ENCODE measurements at regions not wholly inside any gene's neighbourhood (a gene's known extent, or its start where the extent isn't known, plus 50 kb on each side); places are given as distances from the start of the nearest gene placed in this dataset.
A peak's percentile ranks its signal among the peaks of the same experiment; 100 is the strongest.

- no peak overlapping the region for H3K4me3 Mint-ChIP-seq
- TF ChIP-seq CTCF (IDR thresholded peaks at IDR 0.05; ENCODE audit: unreplicated experiment in 3 of 3), result no peak
- peaks cover 12% of the 10 kb centered on the region for H3K4me1 Mint-ChIP-seq
- H3K27me3 Mint-ChIP-seq (ENCODE audit: low read depth), result no peaks in the 10 kb centered on the region
- H3K27ac Mint-ChIP-seq, result peak overlapping the region in 2 of 3 experiments; percentile 10 to 23
- H3K36me3 Mint-ChIP-seq (ENCODE audit: low read depth), result no peaks in the 10 kb centered on the region
- H3K9me3 Mint-ChIP-seq, result peaks cover 31% of the 10 kb centered on the region
Observed at GRCh38 chr12:28610401-28611114, 420.3 kb downstream of the CCDC91 start.

GRCh38 chr12:28611115-28611435, 420.8 kb downstream of the CCDC91 start:
- no peak for TF ChIP-seq CTCF (IDR thresholded peaks at IDR 0.05; ENCODE audit: unreplicated experiment in 3 of 3)
- Mint-ChIP-seq H3K4me3 (no peak overlapping the region), H3K27ac (peak overlapping the region in 2 of 3 experiments; percentile 10 to 84), H3K27me3 (ENCODE audit: low read depth) (no peaks in the 10 kb centered on the region), H3K4me1 (peaks cover 12% of the 10 kb centered on the region), H3K36me3 (ENCODE audit: low read depth) (no peaks in the 10 kb centered on the region), H3K9me3 (peaks cover 31% of the 10 kb centered on the region)

- Mint-ChIP-seq H3K4me3 (no peak overlapping the region), H3K36me3 (ENCODE audit: low read depth) (no peaks in the 10 kb centered on the region), H3K4me1 (peaks cover 12% of the 10 kb centered on the region), H3K9me3 (peaks cover 28% of the 10 kb centered on the region), H3K27me3 (ENCODE audit: low read depth) (no peaks in the 10 kb centered on the region), H3K27ac (peak overlapping the region in 2 of 3 experiments; percentile 10 to 84)
- no peak for TF ChIP-seq CTCF (IDR thresholded peaks at IDR 0.05; ENCODE audit: unreplicated experiment in 3 of 3)
Observed at GRCh38 chr12:28611449-28611848, 421.2 kb downstream of the CCDC91 start.

GRCh38 chr12:28618171-28618570, 427.9 kb downstream of the CCDC91 start:
- Mint-ChIP-seq H3K4me3 (no peak overlapping the region), H3K27ac (no peak overlapping the region), H3K9me3 (peaks cover 5% of the 10 kb centered on the region), H3K4me1 (no peaks in the 10 kb centered on the region), H3K27me3 (ENCODE audit: low read depth) (no peaks in the 10 kb centered on the region), H3K36me3 (ENCODE audit: low read depth) (no peaks in the 10 kb centered on the region)
- TF ChIP-seq CTCF (IDR thresholded peaks at IDR 0.05; ENCODE audit: unreplicated experiment in 3 of 3), result no peak

- no peak for TF ChIP-seq CTCF (IDR thresholded peaks at IDR 0.05; ENCODE audit: unreplicated experiment in 3 of 3)
- H3K9me3 Mint-ChIP-seq, result peaks cover 5% of the 10 kb centered on the region
- no peak overlapping the region for H3K27ac Mint-ChIP-seq
- H3K4me3 Mint-ChIP-seq, result no peak overlapping the region
- no peaks in the 10 kb centered on the region for H3K4me1 Mint-ChIP-seq
- H3K27me3 Mint-ChIP-seq (ENCODE audit: low read depth), result no peaks in the 10 kb centered on the region
- H3K36me3 Mint-ChIP-seq (ENCODE audit: low read depth), result no peaks in the 10 kb centered on the region
Observed at GRCh38 chr12:28618772-28619171, 428.5 kb downstream of the CCDC91 start.

- Mint-ChIP-seq H3K4me3 (no peak overlapping the region), H3K27me3 (ENCODE audit: low read depth) (no peaks in the 10 kb centered on the region)
Observed at GRCh38 chr12:28620281-28620680, 430.0 kb downstream of the CCDC91 start.

More at GRCh38 chr12:28620281-28620680, 430.0 kb downstream of the CCDC91 start:
- H3K36me3 Mint-ChIP-seq (ENCODE audit: low read depth), result no peaks in the 10 kb centered on the region
- H3K4me1 Mint-ChIP-seq, result no peaks in the 10 kb centered on the region
- no peak for TF ChIP-seq CTCF (IDR thresholded peaks at IDR 0.05; ENCODE audit: unreplicated experiment in 3 of 3)
- H3K9me3 Mint-ChIP-seq, result peaks cover 5% of the 10 kb centered on the region
- no peak overlapping the region for H3K27ac Mint-ChIP-seq

Data from nephron (organoid).